ENCODE measurements at regions not wholly inside any gene's neighbourhood (a gene's known extent, or its start where the extent isn't known, plus 50 kb on each side); places are given as distances from the start of the nearest gene placed in this dataset.

DNA sequence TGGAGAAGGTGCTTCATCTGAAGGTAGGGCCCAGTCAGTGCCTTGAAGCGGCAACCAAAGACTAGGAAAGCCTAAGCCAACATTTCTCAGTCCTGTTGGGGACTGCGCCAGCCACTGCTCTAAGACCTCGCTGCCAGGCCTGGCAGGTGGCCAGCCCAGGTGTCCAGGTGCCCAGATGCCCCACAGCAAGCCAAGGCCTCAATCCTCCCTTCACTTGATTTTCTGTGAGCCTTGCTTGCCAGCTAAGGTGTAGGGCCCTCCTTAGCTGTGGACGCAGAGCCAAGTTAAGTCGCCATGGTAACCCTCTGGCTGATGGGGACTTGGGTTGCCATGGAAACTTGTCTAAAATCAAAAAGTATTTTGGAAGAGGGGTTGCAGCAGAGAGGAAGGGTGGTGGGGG, 135.0 kb downstream of the NAV1 start:
- no peak for TF ChIP-seq CHD2 (IDR thresholded peaks at IDR 0.05; ENCODE audit: borderline replicate concordance, low read depth, low read length)
- TF ChIP-seq, protein P1, sequence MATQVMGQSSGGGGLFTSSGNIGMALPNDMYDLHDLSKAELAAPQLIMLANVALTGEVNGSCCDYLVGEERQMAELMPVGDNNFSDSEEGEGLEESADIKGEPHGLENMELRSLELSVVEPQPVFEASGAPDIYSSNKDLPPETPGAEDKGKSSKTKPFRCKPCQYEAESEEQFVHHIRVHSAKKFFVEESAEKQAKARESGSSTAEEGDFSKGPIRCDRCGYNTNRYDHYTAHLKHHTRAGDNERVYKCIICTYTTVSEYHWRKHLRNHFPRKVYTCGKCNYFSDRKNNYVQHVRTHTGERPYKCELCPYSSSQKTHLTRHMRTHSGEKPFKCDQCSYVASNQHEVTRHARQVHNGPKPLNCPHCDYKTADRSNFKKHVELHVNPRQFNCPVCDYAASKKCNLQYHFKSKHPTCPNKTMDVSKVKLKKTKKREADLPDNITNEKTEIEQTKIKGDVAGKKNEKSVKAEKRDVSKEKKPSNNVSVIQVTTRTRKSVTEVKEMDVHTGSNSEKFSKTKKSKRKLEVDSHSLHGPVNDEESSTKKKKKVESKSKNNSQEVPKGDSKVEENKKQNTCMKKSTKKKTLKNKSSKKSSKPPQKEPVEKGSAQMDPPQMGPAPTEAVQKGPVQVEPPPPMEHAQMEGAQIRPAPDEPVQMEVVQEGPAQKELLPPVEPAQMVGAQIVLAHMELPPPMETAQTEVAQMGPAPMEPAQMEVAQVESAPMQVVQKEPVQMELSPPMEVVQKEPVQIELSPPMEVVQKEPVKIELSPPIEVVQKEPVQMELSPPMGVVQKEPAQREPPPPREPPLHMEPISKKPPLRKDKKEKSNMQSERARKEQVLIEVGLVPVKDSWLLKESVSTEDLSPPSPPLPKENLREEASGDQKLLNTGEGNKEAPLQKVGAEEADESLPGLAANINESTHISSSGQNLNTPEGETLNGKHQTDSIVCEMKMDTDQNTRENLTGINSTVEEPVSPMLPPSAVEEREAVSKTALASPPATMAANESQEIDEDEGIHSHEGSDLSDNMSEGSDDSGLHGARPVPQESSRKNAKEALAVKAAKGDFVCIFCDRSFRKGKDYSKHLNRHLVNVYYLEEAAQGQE (IDR thresholded peaks at IDR 0.05; ENCODE audit: low read depth, low read length): no peak
- TF ChIP-seq, protein P2, sequence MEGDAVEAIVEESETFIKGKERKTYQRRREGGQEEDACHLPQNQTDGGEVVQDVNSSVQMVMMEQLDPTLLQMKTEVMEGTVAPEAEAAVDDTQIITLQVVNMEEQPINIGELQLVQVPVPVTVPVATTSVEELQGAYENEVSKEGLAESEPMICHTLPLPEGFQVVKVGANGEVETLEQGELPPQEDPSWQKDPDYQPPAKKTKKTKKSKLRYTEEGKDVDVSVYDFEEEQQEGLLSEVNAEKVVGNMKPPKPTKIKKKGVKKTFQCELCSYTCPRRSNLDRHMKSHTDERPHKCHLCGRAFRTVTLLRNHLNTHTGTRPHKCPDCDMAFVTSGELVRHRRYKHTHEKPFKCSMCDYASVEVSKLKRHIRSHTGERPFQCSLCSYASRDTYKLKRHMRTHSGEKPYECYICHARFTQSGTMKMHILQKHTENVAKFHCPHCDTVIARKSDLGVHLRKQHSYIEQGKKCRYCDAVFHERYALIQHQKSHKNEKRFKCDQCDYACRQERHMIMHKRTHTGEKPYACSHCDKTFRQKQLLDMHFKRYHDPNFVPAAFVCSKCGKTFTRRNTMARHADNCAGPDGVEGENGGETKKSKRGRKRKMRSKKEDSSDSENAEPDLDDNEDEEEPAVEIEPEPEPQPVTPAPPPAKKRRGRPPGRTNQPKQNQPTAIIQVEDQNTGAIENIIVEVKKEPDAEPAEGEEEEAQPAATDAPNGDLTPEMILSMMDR (IDR thresholded peaks at IDR 0.05 in 2 of 3, conservative IDR thresholded peaks at IDR 0.05 in 1 of 3; ENCODE audit: control insufficient read depth in 2 of 3, extremely low read depth in 1 of 3, insufficient read depth in 1 of 3, low read depth in 3 of 3, low read length in 3 of 3): no peak
- no peak for TF ChIP-seq SIN3A (IDR thresholded peaks at IDR 0.05; ENCODE audit: low read depth, low read length)
- TF ChIP-seq, protein P3, sequence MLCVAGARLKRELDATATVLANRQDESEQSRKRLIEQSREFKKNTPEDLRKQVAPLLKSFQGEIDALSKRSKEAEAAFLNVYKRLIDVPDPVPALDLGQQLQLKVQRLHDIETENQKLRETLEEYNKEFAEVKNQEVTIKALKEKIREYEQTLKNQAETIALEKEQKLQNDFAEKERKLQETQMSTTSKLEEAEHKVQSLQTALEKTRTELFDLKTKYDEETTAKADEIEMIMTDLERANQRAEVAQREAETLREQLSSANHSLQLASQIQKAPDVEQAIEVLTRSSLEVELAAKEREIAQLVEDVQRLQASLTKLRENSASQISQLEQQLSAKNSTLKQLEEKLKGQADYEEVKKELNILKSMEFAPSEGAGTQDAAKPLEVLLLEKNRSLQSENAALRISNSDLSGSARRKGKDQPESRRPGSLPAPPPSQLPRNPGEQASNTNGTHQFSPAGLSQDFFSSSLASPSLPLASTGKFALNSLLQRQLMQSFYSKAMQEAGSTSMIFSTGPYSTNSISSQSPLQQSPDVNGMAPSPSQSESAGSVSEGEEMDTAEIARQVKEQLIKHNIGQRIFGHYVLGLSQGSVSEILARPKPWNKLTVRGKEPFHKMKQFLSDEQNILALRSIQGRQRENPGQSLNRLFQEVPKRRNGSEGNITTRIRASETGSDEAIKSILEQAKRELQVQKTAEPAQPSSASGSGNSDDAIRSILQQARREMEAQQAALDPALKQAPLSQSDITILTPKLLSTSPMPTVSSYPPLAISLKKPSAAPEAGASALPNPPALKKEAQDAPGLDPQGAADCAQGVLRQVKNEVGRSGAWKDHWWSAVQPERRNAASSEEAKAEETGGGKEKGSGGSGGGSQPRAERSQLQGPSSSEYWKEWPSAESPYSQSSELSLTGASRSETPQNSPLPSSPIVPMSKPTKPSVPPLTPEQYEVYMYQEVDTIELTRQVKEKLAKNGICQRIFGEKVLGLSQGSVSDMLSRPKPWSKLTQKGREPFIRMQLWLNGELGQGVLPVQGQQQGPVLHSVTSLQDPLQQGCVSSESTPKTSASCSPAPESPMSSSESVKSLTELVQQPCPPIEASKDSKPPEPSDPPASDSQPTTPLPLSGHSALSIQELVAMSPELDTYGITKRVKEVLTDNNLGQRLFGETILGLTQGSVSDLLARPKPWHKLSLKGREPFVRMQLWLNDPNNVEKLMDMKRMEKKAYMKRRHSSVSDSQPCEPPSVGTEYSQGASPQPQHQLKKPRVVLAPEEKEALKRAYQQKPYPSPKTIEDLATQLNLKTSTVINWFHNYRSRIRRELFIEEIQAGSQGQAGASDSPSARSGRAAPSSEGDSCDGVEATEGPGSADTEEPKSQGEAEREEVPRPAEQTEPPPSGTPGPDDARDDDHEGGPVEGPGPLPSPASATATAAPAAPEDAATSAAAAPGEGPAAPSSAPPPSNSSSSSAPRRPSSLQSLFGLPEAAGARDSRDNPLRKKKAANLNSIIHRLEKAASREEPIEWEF (IDR thresholded peaks at IDR 0.05; ENCODE audit: insufficient replicate concordance, low read depth, low read length): no peak
- TF ChIP-seq POLR2A (IDR thresholded peaks at IDR 0.05; ENCODE audit: low read depth, low read length): no peak
- TF ChIP-seq, protein P4, sequence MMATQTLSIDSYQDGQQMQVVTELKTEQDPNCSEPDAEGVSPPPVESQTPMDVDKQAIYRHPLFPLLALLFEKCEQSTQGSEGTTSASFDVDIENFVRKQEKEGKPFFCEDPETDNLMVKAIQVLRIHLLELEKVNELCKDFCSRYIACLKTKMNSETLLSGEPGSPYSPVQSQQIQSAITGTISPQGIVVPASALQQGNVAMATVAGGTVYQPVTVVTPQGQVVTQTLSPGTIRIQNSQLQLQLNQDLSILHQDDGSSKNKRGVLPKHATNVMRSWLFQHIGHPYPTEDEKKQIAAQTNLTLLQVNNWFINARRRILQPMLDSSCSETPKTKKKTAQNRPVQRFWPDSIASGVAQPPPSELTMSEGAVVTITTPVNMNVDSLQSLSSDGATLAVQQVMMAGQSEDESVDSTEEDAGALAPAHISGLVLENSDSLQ (IDR thresholded peaks at IDR 0.05): no peak
- TF ChIP-seq EZH2 (IDR thresholded peaks at IDR 0.05; ENCODE audit: borderline replicate concordance, control insufficient read depth, low read depth, low read length): no peak
- no peak for TF ChIP-seq BHLHE40 (IDR thresholded peaks at IDR 0.05; ENCODE audit: borderline replicate concordance in 1 of 2, low read depth in 2 of 2, low read length in 1 of 2)
- no peak for TF ChIP-seq JUNB (IDR thresholded peaks at IDR 0.05)
- TF ChIP-seq SMC3 (IDR thresholded peaks at IDR 0.05; ENCODE audit: borderline replicate concordance, low read length): no peak

Measured in GM12878 (cell line).